ENCODE measurements at regions not wholly inside any gene's neighbourhood (a gene's known extent, or its start where the extent isn't known, plus 50 kb on each side); places are given as distances from the start of the nearest gene placed in this dataset.

DNA sequence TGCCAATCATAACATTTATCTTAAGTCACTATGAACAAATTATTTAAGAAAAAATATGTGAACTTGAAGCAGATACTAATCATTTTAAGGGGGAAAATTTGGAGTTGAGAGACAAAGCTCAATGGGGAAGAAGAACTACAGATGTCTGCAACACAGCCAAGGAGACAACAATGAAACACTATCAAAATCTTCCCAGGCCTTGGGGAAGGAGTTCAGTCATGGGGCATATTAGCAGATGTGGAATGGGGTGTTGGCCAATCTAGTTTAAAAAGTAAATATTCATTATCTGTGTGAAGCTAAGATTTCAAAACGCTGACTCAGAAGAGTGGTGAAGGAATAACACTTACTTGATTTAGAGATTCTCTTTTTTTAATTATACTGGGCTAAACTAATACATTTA, 671.6 kb upstream of the ZP4 start:
- Histone ChIP-seq H3K4me2 (no peak overlapping the region), H3K4me3 (no peak overlapping the region), H2AFZ (no peak overlapping the region), H3K36me3 (ENCODE audit: low read depth) (no peaks in the 10 kb centered on the region), H3K9me2 (ENCODE audit: insufficient read depth) (no peaks in the 10 kb centered on the region), H3K4me1 (replicated peaks; ENCODE audit: insufficient read depth) (no peaks in the 10 kb centered on the region), H3K79me2 (ENCODE audit: low read depth) (no peaks in the 10 kb centered on the region), H3K9me3 (ENCODE audit: insufficient read depth, low read depth) (no peaks in the 10 kb centered on the region), H4K20me1 (ENCODE audit: insufficient read depth) (no peaks in the 10 kb centered on the region), H3F3A (ENCODE audit: insufficient read depth, low read depth) (no peaks in the 10 kb centered on the region), H3K27ac (no peak overlapping the region), H3K27me3 (ENCODE audit: insufficient read depth, low read depth) (no peaks in the 10 kb centered on the region)
- no peak for DNase-seq
- CTCF ChIA-PET: no interaction called here
- POLR2A ChIA-PET (ENCODE audit: unreplicated experiment): no interaction called here
- no peak for TF ChIP-seq EZH2 (IDR thresholded peaks at IDR 0.05; ENCODE audit: low read depth)
- TF ChIP-seq, protein P1, sequence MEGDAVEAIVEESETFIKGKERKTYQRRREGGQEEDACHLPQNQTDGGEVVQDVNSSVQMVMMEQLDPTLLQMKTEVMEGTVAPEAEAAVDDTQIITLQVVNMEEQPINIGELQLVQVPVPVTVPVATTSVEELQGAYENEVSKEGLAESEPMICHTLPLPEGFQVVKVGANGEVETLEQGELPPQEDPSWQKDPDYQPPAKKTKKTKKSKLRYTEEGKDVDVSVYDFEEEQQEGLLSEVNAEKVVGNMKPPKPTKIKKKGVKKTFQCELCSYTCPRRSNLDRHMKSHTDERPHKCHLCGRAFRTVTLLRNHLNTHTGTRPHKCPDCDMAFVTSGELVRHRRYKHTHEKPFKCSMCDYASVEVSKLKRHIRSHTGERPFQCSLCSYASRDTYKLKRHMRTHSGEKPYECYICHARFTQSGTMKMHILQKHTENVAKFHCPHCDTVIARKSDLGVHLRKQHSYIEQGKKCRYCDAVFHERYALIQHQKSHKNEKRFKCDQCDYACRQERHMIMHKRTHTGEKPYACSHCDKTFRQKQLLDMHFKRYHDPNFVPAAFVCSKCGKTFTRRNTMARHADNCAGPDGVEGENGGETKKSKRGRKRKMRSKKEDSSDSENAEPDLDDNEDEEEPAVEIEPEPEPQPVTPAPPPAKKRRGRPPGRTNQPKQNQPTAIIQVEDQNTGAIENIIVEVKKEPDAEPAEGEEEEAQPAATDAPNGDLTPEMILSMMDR (conservative IDR thresholded peaks at IDR 0.05): no peak
- BruUV-seq (replicated peaks): no TSS peak
- intact Hi-C loops (cut with micrococcal nuclease; ENCODE audit: unreplicated experiment): no loop called here

DNA sequence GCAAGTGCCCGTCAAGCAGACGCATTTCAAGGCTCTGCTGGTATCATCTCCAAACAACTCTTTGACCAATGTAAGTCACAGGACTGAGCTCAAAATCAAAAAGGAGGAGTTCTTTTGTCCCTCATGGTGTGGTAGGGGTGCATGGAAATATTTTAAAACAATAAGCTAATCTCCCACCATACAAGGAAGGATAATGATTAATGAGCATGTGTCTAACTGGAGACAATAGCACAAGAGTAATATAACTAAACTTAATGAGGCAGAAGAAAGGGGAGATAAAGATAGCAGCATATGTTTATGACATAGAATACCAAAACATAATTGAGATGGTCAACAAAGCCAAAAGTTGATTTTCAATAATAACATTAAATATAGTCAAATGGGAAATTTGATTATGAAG, 668.0 kb upstream of the ZP4 start:
- POLR2A ChIA-PET (ENCODE audit: unreplicated experiment): no interaction called here
- H3K27ac ChIP-seq: no peak overlapping the region
- H3K4me2 ChIP-seq: no peak overlapping the region
- CTCF ChIA-PET: no interaction called here
- peaks cover 8% of the 10 kb centered on the region; the same call in 1 of the 2 replicates for H3K27me3 ChIP-seq (ENCODE audit: insufficient read depth, low read depth)
- H3K79me2 ChIP-seq (ENCODE audit: low read depth): no peaks in the 10 kb centered on the region
- no TSS peak for BruUV-seq (replicated peaks)
- H3K9me3 ChIP-seq (ENCODE audit: insufficient read depth, low read depth): no peaks in the 10 kb centered on the region
- intact Hi-C loops (cut with micrococcal nuclease; ENCODE audit: unreplicated experiment): no loop called here
- H4K20me1 ChIP-seq (ENCODE audit: insufficient read depth): no peaks in the 10 kb centered on the region
- no peaks in the 10 kb centered on the region for H3K36me3 ChIP-seq (ENCODE audit: low read depth)
- no peak overlapping the region for H3K4me3 ChIP-seq
- TF ChIP-seq, protein P1 (conservative IDR thresholded peaks at IDR 0.05): no peak
- TF ChIP-seq EZH2 (IDR thresholded peaks at IDR 0.05; ENCODE audit: low read depth): no peak
- no peak overlapping the region for H2AFZ ChIP-seq
- no peak for DNase-seq
- no peaks in the 10 kb centered on the region for H3K9me2 ChIP-seq (ENCODE audit: insufficient read depth)
- no peaks in the 10 kb centered on the region for H3K4me1 ChIP-seq (replicated peaks; ENCODE audit: insufficient read depth)
- no peaks in the 10 kb centered on the region for H3F3A ChIP-seq (ENCODE audit: insufficient read depth, low read depth)

DNA sequence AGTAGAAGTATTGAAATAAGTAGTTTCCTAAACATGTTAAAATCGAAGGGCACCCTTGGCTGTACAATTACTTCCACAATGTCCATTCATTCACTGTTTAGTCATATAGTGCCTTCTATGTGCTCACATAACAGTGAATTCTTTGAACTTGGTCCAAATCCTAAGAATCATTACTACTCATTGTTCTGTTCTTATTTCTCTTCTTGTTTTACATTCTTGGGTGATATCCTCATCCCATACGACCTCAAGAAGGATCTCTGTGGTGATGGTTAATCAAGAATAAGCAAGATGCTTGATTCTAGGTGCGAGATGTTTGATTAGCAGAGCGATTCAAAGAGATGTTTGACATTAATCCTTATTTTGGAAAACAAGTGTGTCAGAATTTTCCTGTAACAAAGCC, 667.4 kb upstream of the ZP4 start:
- H3K79me2 ChIP-seq (ENCODE audit: low read depth): no peaks in the 10 kb centered on the region
- H3K9me2 ChIP-seq (ENCODE audit: insufficient read depth): no peaks in the 10 kb centered on the region
- H3K4me1 ChIP-seq (replicated peaks; ENCODE audit: insufficient read depth): no peaks in the 10 kb centered on the region
- no peak for DNase-seq
- CTCF ChIA-PET: no interaction called here
- POLR2A ChIA-PET (ENCODE audit: unreplicated experiment): no interaction called here
- no peak overlapping the region for H2AFZ ChIP-seq
- peaks cover 8% of the 10 kb centered on the region; the same call in 1 of the 2 replicates for H3K27me3 ChIP-seq (ENCODE audit: insufficient read depth, low read depth)
- TF ChIP-seq, protein P1 (conservative IDR thresholded peaks at IDR 0.05): no peak
- no peak for TF ChIP-seq EZH2 (IDR thresholded peaks at IDR 0.05; ENCODE audit: low read depth)
- no TSS peak for BruUV-seq (replicated peaks)
- no peaks in the 10 kb centered on the region for H3K36me3 ChIP-seq (ENCODE audit: low read depth)
- no peak overlapping the region for H3K27ac ChIP-seq
- H3K4me2 ChIP-seq: no peak overlapping the region
- no peaks in the 10 kb centered on the region for H3K9me3 ChIP-seq (ENCODE audit: insufficient read depth, low read depth)
- H3K4me3 ChIP-seq: no peak overlapping the region
- no peaks in the 10 kb centered on the region for H3F3A ChIP-seq (ENCODE audit: insufficient read depth, low read depth)
- no peaks in the 10 kb centered on the region for H4K20me1 ChIP-seq (ENCODE audit: insufficient read depth)
- intact Hi-C loops (cut with micrococcal nuclease; ENCODE audit: unreplicated experiment): no loop called here
